ENCODE measurements at regions not wholly inside any gene's neighbourhood (a gene's known extent, or its start where the extent isn't known, plus 50 kb on each side); places are given as distances from the start of the nearest gene placed in this dataset.

- H3K27me3 ChIP-seq = no peaks in the 10 kb centered on the region
- no peak overlapping the region for H3K27ac ChIP-seq
- DNase-seq (ENCODE audit: low read depth in 1 of 2, low spot score in 1 of 2) = no peak
- no peak overlapping the region for H3K4me3 ChIP-seq
- no peaks in the 10 kb centered on the region for H3K36me3 ChIP-seq
- H3K9me3 ChIP-seq (ENCODE audit: low read depth) = no peaks in the 10 kb centered on the region
- no peak for TF ChIP-seq CTCF (IDR thresholded peaks at IDR 0.05; ENCODE audit: low read depth, low read length)
- H3K4me1 ChIP-seq (ENCODE audit: low read depth) = no peaks in the 10 kb centered on the region
Measured at GRCh38 chr2:123086613-123087385, 938.3 kb upstream of the CNTNAP5 start.

- no peaks in the 10 kb centered on the region for H3K9me3 ChIP-seq (ENCODE audit: low read depth)
- H3K36me3 ChIP-seq = no peaks in the 10 kb centered on the region
- H3K4me1 ChIP-seq (ENCODE audit: low read depth) = no peaks in the 10 kb centered on the region
- DNase-seq (ENCODE audit: low read depth in 1 of 2, low spot score in 1 of 2) = no peak
- H3K27me3 ChIP-seq = no peaks in the 10 kb centered on the region
- no peak overlapping the region for H3K27ac ChIP-seq
- no peak overlapping the region for H3K4me3 ChIP-seq
- TF ChIP-seq CTCF (IDR thresholded peaks at IDR 0.05; ENCODE audit: low read depth, low read length) = no peak
Measured at GRCh38 chr2:123091471-123091870, 933.6 kb upstream of the CNTNAP5 start.

- no peaks in the 10 kb centered on the region for H3K36me3 ChIP-seq
Measured at GRCh38 chr2:123093199-123093598, 931.9 kb upstream of the CNTNAP5 start.

GRCh38 chr2:123095219-123095835 is 929.8 kb upstream of the CNTNAP5 start:
- Histone ChIP-seq H3K4me3 (no peak overlapping the region), H3K27me3 (no peaks in the 10 kb centered on the region), H3K4me1 (ENCODE audit: low read depth) (no peaks in the 10 kb centered on the region), H3K36me3 (no peaks in the 10 kb centered on the region), H3K27ac (no peak overlapping the region), H3K9me3 (ENCODE audit: low read depth) (no peaks in the 10 kb centered on the region)
- no peak for DNase-seq (ENCODE audit: low read depth in 1 of 2, low spot score in 1 of 2)
- no peak for TF ChIP-seq CTCF (IDR thresholded peaks at IDR 0.05; ENCODE audit: low read depth, low read length)

More at GRCh38 chr2:123093199-123093598, 931.9 kb upstream of the CNTNAP5 start:
- no peaks in the 10 kb centered on the region for H3K27me3 ChIP-seq
- H3K27ac ChIP-seq = no peak overlapping the region
- H3K9me3 ChIP-seq (ENCODE audit: low read depth) = no peaks in the 10 kb centered on the region
- no peaks in the 10 kb centered on the region for H3K4me1 ChIP-seq (ENCODE audit: low read depth)
- no peak for DNase-seq (ENCODE audit: low read depth in 1 of 2, low spot score in 1 of 2)
- no peak overlapping the region for H3K4me3 ChIP-seq
- TF ChIP-seq CTCF (IDR thresholded peaks at IDR 0.05; ENCODE audit: low read depth, low read length) = no peak

- TF ChIP-seq CTCF (IDR thresholded peaks at IDR 0.05; ENCODE audit: low read depth, low read length) = no peak
- Histone ChIP-seq H3K27ac (no peak overlapping the region), H3K36me3 (no peaks in the 10 kb centered on the region), H3K4me1 (ENCODE audit: low read depth) (no peaks in the 10 kb centered on the region), H3K4me3 (no peak overlapping the region), H3K27me3 (no peaks in the 10 kb centered on the region), H3K9me3 (ENCODE audit: low read depth) (no peaks in the 10 kb centered on the region)
- DNase-seq (ENCODE audit: low read depth in 1 of 2, low spot score in 1 of 2) = no peak
Measured at GRCh38 chr2:123098619-123099018, 926.5 kb upstream of the CNTNAP5 start.
